ENCODE measurements at regions not wholly inside any gene's neighbourhood (a gene's known extent, or its start where the extent isn't known, plus 50 kb on each side); places are given as distances from the start of the nearest gene placed in this dataset.

GRCh38 chrX:39813631-39814277, 284.0 kb downstream of the BCOR start:
- no peak overlapping the region for H4K8ac ChIP-seq (ENCODE audit: low read depth in 2 of 2, low read length in 2 of 2)
- TF ChIP-seq MXI1 (IDR thresholded peaks at IDR 0.05; ENCODE audit: borderline replicate concordance, low read depth, low read length) (no peak), RCOR1 (IDR thresholded peaks at IDR 0.05; ENCODE audit: insufficient replicate concordance, low read length) (no peak), USF2 (IDR thresholded peaks at IDR 0.05; ENCODE audit: low read depth, low read length) (no peak), CTCF (conservative IDR thresholded peaks at IDR 0.05; ENCODE audit: low read depth, low read length) (no peak), CHD1 (IDR thresholded peaks at IDR 0.05; ENCODE audit: low read depth, low read length) (no peak), NFE2L2 (IDR thresholded peaks at IDR 0.05; ENCODE audit: low read depth, low read length) (no peak), BHLHE40 (IDR thresholded peaks at IDR 0.05; ENCODE audit: low read depth, low read length) (no peak), FOS (IDR thresholded peaks at IDR 0.05; ENCODE audit: low read depth, low read length) (no peak), ELK1 (IDR thresholded peaks at IDR 0.05; ENCODE audit: borderline replicate concordance, low read depth, low read length) (no peak), MAZ (IDR thresholded peaks at IDR 0.05; ENCODE audit: borderline replicate concordance, low read depth, low read length) (no peak), POLR2A (IDR thresholded peaks at IDR 0.05; ENCODE audit: low read depth, low read length) (no peak), RAD21 (IDR thresholded peaks at IDR 0.05; ENCODE audit: low read length) (no peak), RFX5 (IDR thresholded peaks at IDR 0.05; ENCODE audit: low read depth, low read length) (no peak), SMC3 (IDR thresholded peaks at IDR 0.05; ENCODE audit: low read depth, low read length) (no peak), CEBPB (IDR thresholded peaks at IDR 0.05; ENCODE audit: low read depth, low read length) (no peak), MAFK (IDR thresholded peaks at IDR 0.05; ENCODE audit: low read depth, low read length) (no peak)
- no peaks in the 10 kb centered on the region for H4K20me1 ChIP-seq (ENCODE audit: insufficient read depth, low read length)
- BruUV-seq (replicated peaks) = no TSS peak
- no peak overlapping the region for H4K5ac ChIP-seq (ENCODE audit: low read depth, low read length)
- no peaks in the 10 kb centered on the region for H3K79me1 ChIP-seq (ENCODE audit: low read depth in 1 of 2, low read length in 2 of 2)
- H3K27ac ChIP-seq (ENCODE audit: insufficient read depth, low read length) = no peak overlapping the region
- no peak overlapping the region for H3K14ac ChIP-seq (replicated peaks; ENCODE audit: low read depth, low read length)
- H2BK20ac ChIP-seq (ENCODE audit: low read depth, low read length) = no peak overlapping the region
- peaks cover 6% of the 10 kb centered on the region for H3K4me1 ChIP-seq (ENCODE audit: control insufficient read depth, insufficient read depth, low read length)
- in situ Hi-C loops (cut with MboI; ENCODE audit: low sequenced_read_pairs) = loop anchor here (10.0 kb wide), 1 partner anchor 271 kb away; no protein-coding TSS in a partner anchor
- H3K23ac ChIP-seq (ENCODE audit: low read depth, low read length) = no peak overlapping the region
- ATAC-seq (ENCODE audit: low read depth) (no peak), DNase-seq (peak; percentile 69)
- no peak overlapping the region for H3K4ac ChIP-seq (ENCODE audit: low read depth, low read length)
- no peak overlapping the region for H2AK5ac ChIP-seq (ENCODE audit: low read depth, low read length)
- ChIA-PET POLR2A (ENCODE audit: unreplicated experiment) (no interaction called here), CTCF (interaction anchor here (0.6 to 1.1 kb wide), 2 partner anchors 83 to 471 kb away, joined by 3 to 4 read pairs; no protein-coding TSS in a partner anchor)
- H3K4me3 ChIP-seq (ENCODE audit: insufficient read depth, low read depth, low read length) = no peak overlapping the region
- no peaks in the 10 kb centered on the region for H3K9me3 ChIP-seq (ENCODE audit: control insufficient read depth, insufficient read depth, low read length)
- no peak overlapping the region for H4K91ac ChIP-seq (ENCODE audit: insufficient read depth, low read depth, low read length)
- dilution Hi-C loops (cut with HindIII; ENCODE audit: low sequenced_read_pairs, unreplicated experiment) = no loop called here
- no peak overlapping the region for H2BK5ac ChIP-seq (ENCODE audit: low read depth, low read length, poor library complexity, severe bottlenecking)
- H3K56ac ChIP-seq (ENCODE audit: extremely low read depth, insufficient read depth, low read length) = no peak overlapping the region
- H2AK9ac ChIP-seq (replicated peaks; ENCODE audit: low read depth, low read length, poor library complexity) = no peak overlapping the region
- intact Hi-C loops (cut with micrococcal nuclease) = loop anchor here (1.0 to 5.0 kb wide), 3 partner anchors 283 to 453 kb away; no protein-coding TSS in a partner anchor
- H3K18ac ChIP-seq (ENCODE audit: low read depth, low read length) = no peak overlapping the region
- no peak overlapping the region for H2BK15ac ChIP-seq (ENCODE audit: low read depth, low read length)
- H3K9me1 ChIP-seq (ENCODE audit: insufficient read depth, low read length) = peaks cover 3% of the 10 kb centered on the region; the same call in 1 of the 2 replicates
- H3K4me2 ChIP-seq (ENCODE audit: low read depth, low read length) = no peak overlapping the region
- no peak overlapping the region for H3K9ac ChIP-seq (ENCODE audit: low read depth, low read length)
- 41% methylated on average over 10 of the region's 17 CpGs; no CpG with 5 or more reads in 1 of the 2 experiments for WGBS, 2 experiments (ENCODE audit: extremely low coverage in 2 of 2, insufficient read length in 1 of 2)
- H2AFZ ChIP-seq (replicated peaks; ENCODE audit: low read length, poor library complexity) = no peak overlapping the region
- H3K36me3 ChIP-seq (ENCODE audit: control insufficient read depth, insufficient read depth, low read length) = no peaks in the 10 kb centered on the region
- H2BK120ac ChIP-seq (ENCODE audit: low read depth, low read length) = no peak overlapping the region
- H3K27me3 ChIP-seq (ENCODE audit: control insufficient read depth, insufficient read depth, low read length) = peaks cover 4% of the 10 kb centered on the region; the same call in 1 of the 2 replicates

Measured in IMR-90 (cell line).